K562 (cell line): ENCODE measurements at regions not wholly inside any gene's neighbourhood (a gene's known extent, or its start where the extent isn't known, plus 50 kb on each side); places are given as distances from the start of the nearest gene placed in this dataset.

ENCODE experiments used
- ATAC-seq: fragments of 200-7000 bp; cut with Tn5 transposase; 3 replicates; pipeline ENCODE4 v1.9.1; 2020; ENCODE audit warnings: moderate library complexity
- BruUV-seq: library from RNA; stranded (reverse); fragments of 400-500 nt; replicated peaks from 2 replicates; lab custom pipeline; 2021; lab: Mats Ljungman, UMichigan
- CTCF ChIA-PET: fragments of 300-600 bp; formaldehyde crosslinking; extraction: SDS; loops from one replicate; lab custom pipeline; 2021; ENCODE audit warnings: low intra/inter-chr PET ratio; lab: Yijun Ruan, JAX
- POLR2A ChIA-PET: fragments of 300-600, 350-650 bp; sonication (Branson Sonifier 250); formaldehyde crosslinking; extraction: SDS; loops from one replicate; lab custom pipeline; 2021; ENCODE audit warnings: antibody characterized with exemption, inconsistent platforms; lab: Yijun Ruan, JAX
- DNase-seq, 4 experiments: peaks; one replicate each; pipeline versions ENCODE4 v3.0.0 to v3.0.0-alpha.2; 2011 to 2018; ENCODE audit warnings: low spot score in 3 of 4, mixed read lengths in 3 of 4; ENCODE audit errors: extremely low read depth in 1 of 4
- FAIRE-seq: peaks from 2 replicates; lab custom pipeline; 2011; peaks lifted over from hg19 to GRCh38; lab: Jason Lieb, UNC
- H2AFZ ChIP-seq: 2 replicates; pipeline ENCODE4 v1.6.0; 2011; ENCODE audit warnings: low read depth, low read length, control low read depth, inconsistent platforms
- H3K27ac ChIP-seq: fragments of 200-600 bp; 3 replicates; pipeline ENCODE4 v1.8.0; 2011; ENCODE audit warnings: low read depth, mild to moderate bottlenecking, control low read depth, inconsistent platforms, low read length, moderate library complexity, mixed read lengths; ENCODE audit errors: extremely low read depth
- H3K27me3 ChIP-seq, 2 experiments: fragments of 300-600 bp in 1 of 2; 2 replicates in 1 of 2; 3 replicates in 1 of 2; pipeline versions ENCODE4 v1.6.0 to v1.8.0; 2011; ENCODE audit warnings: inconsistent platforms in 2 of 2, low read length in 2 of 2, mild to moderate bottlenecking in 1 of 2, mixed read lengths in 1 of 2, moderate library complexity in 1 of 2; ENCODE audit not compliant: control insufficient read depth in 2 of 2, insufficient read depth in 2 of 2
- H3K36me3 ChIP-seq: fragments of 300-600 bp; 3 replicates; pipeline ENCODE4 v1.8.0; 2011; ENCODE audit warnings: mild to moderate bottlenecking, low read length, inconsistent platforms; ENCODE audit not compliant: control insufficient read depth, insufficient read depth
- H3K4me1 ChIP-seq, 2 experiments: fragments of 200-600 bp in 1 of 2; replicated peaks in 1 of 2; 2 replicates in 1 of 2; 3 replicates in 1 of 2; pipeline versions ENCODE4 v1.5.1 to v1.8.0; 2011; ENCODE audit warnings: inconsistent platforms in 2 of 2, low read length in 2 of 2, mild to moderate bottlenecking in 1 of 2, mixed read lengths in 1 of 2, moderate library complexity in 1 of 2; ENCODE audit not compliant: control insufficient read depth in 2 of 2, insufficient read depth in 2 of 2
- H3K4me2 ChIP-seq: 2 replicates; pipeline ENCODE4 v1.6.1; 2011; ENCODE audit warnings: low read length, control low read depth, inconsistent platforms, mixed read lengths; ENCODE audit not compliant: insufficient read depth
- H3K4me3 ChIP-seq: fragments of 200-600 bp; sonication (generic), shearing (Covaris generic); 2 replicates; pipeline ENCODE4 v1.5.1; 2016; ENCODE audit warnings: control low read depth, inconsistent platforms
- H3K79me2 ChIP-seq: fragments of 200-600 bp; 3 replicates; pipeline ENCODE4 v1.8.0; 2011; ENCODE audit warnings: low read length, inconsistent platforms; ENCODE audit not compliant: control insufficient read depth, insufficient read depth
- H3K9ac ChIP-seq, 2 experiments: 2 replicates each; pipeline versions ENCODE4 v1.6.0 to v1.6.1; 2011; ENCODE audit warnings: low read depth in 2 of 2, low read length in 2 of 2, control low read depth in 1 of 2, inconsistent platforms in 1 of 2, mild to moderate bottlenecking in 1 of 2, mixed read lengths in 1 of 2; ENCODE audit not compliant: insufficient read depth in 1 of 2
- H3K9me1 ChIP-seq: one replicate; pipeline ENCODE4 v1.6.0; 2011; ENCODE audit warnings: inconsistent platforms, mild to moderate bottlenecking, low read length, moderate library complexity; ENCODE audit not compliant: control insufficient read depth, insufficient read depth
- H3K9me3 ChIP-seq: replicated peaks from 2 replicates; pipeline ENCODE4 v1.5.1; 2011; ENCODE audit warnings: low read depth, low read length, inconsistent platforms; ENCODE audit not compliant: control insufficient read depth, insufficient read depth
- H4K20me1 ChIP-seq: replicated peaks from 2 replicates; pipeline ENCODE4 v1.6.1; 2011; ENCODE audit warnings: low read length, inconsistent platforms, mixed read lengths; ENCODE audit not compliant: control insufficient read depth, insufficient read depth
- PRPF4 ChIP-seq: fragments of 200-400 bp; formaldehyde crosslinking; IDR thresholded peaks from one replicate; pipeline ENCODE4 v1.6.1; 2017; ENCODE audit warnings: low read length, low read depth, mild to moderate bottlenecking; ENCODE audit not compliant: insufficient read depth, poor library complexity, severe bottlenecking
- TAF1 ChIP-seq: IDR thresholded peaks from 2 replicates; pipeline ENCODE4 v1.6.1; 2011; ENCODE audit warnings: mild to moderate bottlenecking, low read length, moderate library complexity; ENCODE audit not compliant: insufficient read depth, control insufficient read depth, severe bottlenecking; ENCODE audit errors: extremely low read depth
- TRIM24 ChIP-seq, 2 experiments: fragments of 450-650 bp; IDR thresholded peaks; 2 replicates each; pipeline ENCODE4 v1.6.1; 2016
- WGBS: fragments of 100-300 bp; shearing (Covaris generic); methylation state at CpG from one replicate; pipeline ENCODE4 v1.1.6; 2016; ENCODE audit warnings: low coverage, mixed read lengths; ENCODE audit not compliant: insufficient coverage; ENCODE audit errors: missing lambda C conversion rate; 5-methylcytosine and 5-hydroxymethylcytosine counted together
- in situ Hi-C: fragments of 300-500 bp; cut with MboI; formaldehyde crosslinking; loops from 4 replicates; pipeline ENCODE4 v1.15.0; 2018; ENCODE audit warnings: inconsistent platforms, mixed read lengths
- intact Hi-C: fragments of 100-400 bp; cut with micrococcal nuclease; formaldehyde crosslinking; loops from 2 replicates; pipeline ENCODE4 v1.14.2; 2022
- TF ChIP-seq, protein P1 (sequence below): sonication (generic); IDR thresholded peaks from 2 replicates; pipeline ENCODE4 v1.6.1; 2016
- TF ChIP-seq, protein P2 (sequence below): IDR thresholded peaks from 2 replicates; pipeline ENCODE4 v1.6.1; 2014; ENCODE audit warnings: antibody characterized with exemption

DNA sequence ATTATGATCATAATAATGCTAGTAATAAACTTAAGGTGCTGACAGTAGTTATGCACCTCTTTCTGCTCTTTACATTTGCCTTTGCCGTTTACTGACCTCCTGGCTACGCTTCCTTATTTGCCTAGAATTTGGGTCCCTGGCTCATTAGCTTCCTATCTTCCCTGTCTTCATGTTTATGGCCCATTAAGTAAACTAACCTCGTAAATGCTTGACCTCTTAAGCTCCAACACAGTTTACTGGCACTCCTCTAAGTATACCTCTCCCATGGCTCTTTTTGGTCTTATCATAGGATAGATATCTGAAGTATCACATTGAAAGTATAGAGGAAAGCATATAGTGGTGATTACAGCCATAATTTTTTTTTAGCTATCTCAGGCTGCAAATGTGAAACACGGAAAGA lies 657.3 kb upstream of the SLC39A10 start:
- no peak for FAIRE-seq
- ATAC-seq: no peak
- in situ Hi-C loops: no loop called here
- Histone ChIP-seq H3K4me3 (no peak overlapping the region), H3K79me2 (no peaks in the 10 kb centered on the region), H3K4me1 (no peaks in the 10 kb centered on the region), H4K20me1 (no peaks in the 10 kb centered on the region), H3K9me1 (no peaks in the 10 kb centered on the region), H3K36me3 (no peaks in the 10 kb centered on the region), H3K27me3 (no peaks in the 10 kb centered on the region), H3K27ac (no peak overlapping the region), H2AFZ (no peak overlapping the region), H3K4me2 (no peak overlapping the region), H3K9ac (no peak overlapping the region), H3K9me3 (no peaks in the 10 kb centered on the region)
- DNase-seq: no peak
- WGBS: 1% methylated on average over 4 of the region's 4 CpGs
- intact Hi-C loops: no loop called here
- TF ChIP-seq, protein P1, sequence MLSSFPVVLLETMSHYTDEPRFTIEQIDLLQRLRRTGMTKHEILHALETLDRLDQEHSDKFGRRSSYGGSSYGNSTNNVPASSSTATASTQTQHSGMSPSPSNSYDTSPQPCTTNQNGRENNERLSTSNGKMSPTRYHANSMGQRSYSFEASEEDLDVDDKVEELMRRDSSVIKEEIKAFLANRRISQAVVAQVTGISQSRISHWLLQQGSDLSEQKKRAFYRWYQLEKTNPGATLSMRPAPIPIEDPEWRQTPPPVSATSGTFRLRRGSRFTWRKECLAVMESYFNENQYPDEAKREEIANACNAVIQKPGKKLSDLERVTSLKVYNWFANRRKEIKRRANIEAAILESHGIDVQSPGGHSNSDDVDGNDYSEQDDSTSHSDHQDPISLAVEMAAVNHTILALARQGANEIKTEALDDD: no peak
- no TSS peak for BruUV-seq
- ChIA-PET POLR2A (no interaction called here), CTCF (no interaction called here)

DNA sequence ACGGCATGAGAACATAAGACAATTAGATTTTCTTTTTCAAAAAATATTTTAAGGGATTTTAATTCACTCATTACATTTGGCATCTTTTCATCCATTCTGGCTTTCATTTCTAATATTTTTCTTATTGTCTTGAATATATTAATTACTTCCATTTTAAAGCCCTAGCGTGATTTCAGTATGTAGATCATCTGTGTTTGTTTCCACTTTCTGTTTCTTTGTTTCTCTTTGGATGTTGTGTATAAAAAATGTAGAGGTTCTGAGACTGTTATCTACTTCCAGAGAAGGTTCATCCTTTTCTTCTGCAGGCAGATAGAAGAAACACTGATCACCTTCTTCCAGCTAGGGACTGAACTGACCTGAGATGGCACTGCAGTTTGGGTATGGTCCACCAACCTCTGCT lies 664.4 kb upstream of the SLC39A10 start:
- no TSS peak for BruUV-seq
- Histone ChIP-seq H3K9me3 (no peaks in the 10 kb centered on the region), H2AFZ (no peak overlapping the region), H3K9ac (no peak overlapping the region), H4K20me1 (no peaks in the 10 kb centered on the region), H3K9me1 (no peaks in the 10 kb centered on the region), H3K4me1 (no peaks in the 10 kb centered on the region), H3K27me3 (no peaks in the 10 kb centered on the region), H3K4me2 (no peak overlapping the region), H3K27ac (no peak overlapping the region), H3K4me3 (no peak overlapping the region), H3K36me3 (no peaks in the 10 kb centered on the region), H3K79me2 (no peaks in the 10 kb centered on the region)
- no peak for FAIRE-seq
- no peak for ATAC-seq
- in situ Hi-C loops: no loop called here
- WGBS: 4% methylated on average over 2 of the region's 2 CpGs
- ChIA-PET CTCF (no interaction called here), POLR2A (no interaction called here)
- TF ChIP-seq TRIM24 (IDR thresholded peaks at IDR 0.05): no peak
- TF ChIP-seq, protein P2, sequence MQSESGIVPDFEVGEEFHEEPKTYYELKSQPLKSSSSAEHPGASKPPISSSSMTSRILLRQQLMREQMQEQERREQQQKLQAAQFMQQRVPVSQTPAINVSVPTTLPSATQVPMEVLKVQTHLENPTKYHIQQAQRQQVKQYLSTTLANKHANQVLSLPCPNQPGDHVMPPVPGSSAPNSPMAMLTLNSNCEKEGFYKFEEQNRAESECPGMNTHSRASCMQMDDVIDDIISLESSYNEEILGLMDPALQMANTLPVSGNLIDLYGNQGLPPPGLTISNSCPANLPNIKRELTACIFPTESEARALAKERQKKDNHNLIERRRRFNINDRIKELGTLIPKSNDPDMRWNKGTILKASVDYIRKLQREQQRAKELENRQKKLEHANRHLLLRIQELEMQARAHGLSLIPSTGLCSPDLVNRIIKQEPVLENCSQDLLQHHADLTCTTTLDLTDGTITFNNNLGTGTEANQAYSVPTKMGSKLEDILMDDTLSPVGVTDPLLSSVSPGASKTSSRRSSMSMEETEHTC: no peak
- TF ChIP-seq PRPF4: no peak
- TF ChIP-seq TAF1: no peak
- no peak for DNase-seq
- intact Hi-C loops: no loop called here
